ENCODE measurements at regions not wholly inside any gene's neighbourhood (a gene's known extent, or its start where the extent isn't known, plus 50 kb on each side); places are given as distances from the start of the nearest gene placed in this dataset.

DNA sequence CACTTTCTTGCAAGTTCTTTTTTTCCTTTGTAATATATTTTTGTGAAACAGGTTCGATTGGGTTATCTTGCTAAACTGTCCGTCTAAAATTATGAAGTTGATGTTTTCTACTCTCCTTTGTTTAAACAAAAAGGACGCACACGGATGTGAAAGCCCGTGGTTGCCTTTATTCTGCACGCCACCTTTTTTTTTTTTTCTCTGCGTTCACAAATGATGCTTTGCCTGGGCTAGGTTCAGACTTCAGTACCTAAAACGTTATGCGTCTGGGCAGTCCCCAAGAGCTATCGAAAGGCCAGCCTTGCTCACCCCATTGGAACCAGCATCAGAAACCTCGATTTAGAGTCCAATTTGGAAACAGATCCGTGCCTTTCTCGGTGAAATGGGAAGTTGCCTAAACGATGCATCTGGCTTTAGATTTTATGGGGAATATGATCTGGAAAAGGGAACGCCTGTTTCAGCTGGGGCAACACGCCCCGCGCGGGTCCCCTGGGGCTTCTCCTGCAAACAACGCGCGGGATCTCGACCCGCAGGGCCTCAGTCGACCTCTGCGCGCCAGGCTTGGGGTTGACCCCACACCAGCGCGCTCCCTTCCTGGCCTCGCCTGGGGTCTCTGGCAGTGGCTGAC, 113.9 kb downstream of the KCNRG start:
- no peak for TF ChIP-seq EZH2 (IDR thresholded peaks at IDR 0.05; ENCODE audit: borderline replicate concordance, insufficient read depth, low read depth, low read length, poor library complexity, severe bottlenecking)
- TF ChIP-seq, protein P1, sequence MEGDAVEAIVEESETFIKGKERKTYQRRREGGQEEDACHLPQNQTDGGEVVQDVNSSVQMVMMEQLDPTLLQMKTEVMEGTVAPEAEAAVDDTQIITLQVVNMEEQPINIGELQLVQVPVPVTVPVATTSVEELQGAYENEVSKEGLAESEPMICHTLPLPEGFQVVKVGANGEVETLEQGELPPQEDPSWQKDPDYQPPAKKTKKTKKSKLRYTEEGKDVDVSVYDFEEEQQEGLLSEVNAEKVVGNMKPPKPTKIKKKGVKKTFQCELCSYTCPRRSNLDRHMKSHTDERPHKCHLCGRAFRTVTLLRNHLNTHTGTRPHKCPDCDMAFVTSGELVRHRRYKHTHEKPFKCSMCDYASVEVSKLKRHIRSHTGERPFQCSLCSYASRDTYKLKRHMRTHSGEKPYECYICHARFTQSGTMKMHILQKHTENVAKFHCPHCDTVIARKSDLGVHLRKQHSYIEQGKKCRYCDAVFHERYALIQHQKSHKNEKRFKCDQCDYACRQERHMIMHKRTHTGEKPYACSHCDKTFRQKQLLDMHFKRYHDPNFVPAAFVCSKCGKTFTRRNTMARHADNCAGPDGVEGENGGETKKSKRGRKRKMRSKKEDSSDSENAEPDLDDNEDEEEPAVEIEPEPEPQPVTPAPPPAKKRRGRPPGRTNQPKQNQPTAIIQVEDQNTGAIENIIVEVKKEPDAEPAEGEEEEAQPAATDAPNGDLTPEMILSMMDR (IDR thresholded peaks at IDR 0.05): no peak
